D721Med (cell line): ENCODE measurements at regions not wholly inside any gene's neighbourhood (a gene's known extent, or its start where the extent isn't known, plus 50 kb on each side); places are given as distances from the start of the nearest gene placed in this dataset.

Experiments
- DNase-seq: peaks from one replicate; pipeline ENCODE4 v3.0.0; 2011; ENCODE audit warnings: low spot score; ENCODE audit not compliant: insufficient read length
- FAIRE-seq: peaks from 2 replicates; lab custom pipeline; 2011; peaks lifted over from hg19 to GRCh38; lab: Jason Lieb, UNC
- TF ChIP-seq, protein P1 (sequence below): IDR thresholded peaks from 2 replicates; pipeline ENCODE4 v1.5.1; 2012; ENCODE audit warnings: mild to moderate bottlenecking, control low read depth; ENCODE audit not compliant: insufficient read depth; ENCODE audit errors: missing control alignments

DNA sequence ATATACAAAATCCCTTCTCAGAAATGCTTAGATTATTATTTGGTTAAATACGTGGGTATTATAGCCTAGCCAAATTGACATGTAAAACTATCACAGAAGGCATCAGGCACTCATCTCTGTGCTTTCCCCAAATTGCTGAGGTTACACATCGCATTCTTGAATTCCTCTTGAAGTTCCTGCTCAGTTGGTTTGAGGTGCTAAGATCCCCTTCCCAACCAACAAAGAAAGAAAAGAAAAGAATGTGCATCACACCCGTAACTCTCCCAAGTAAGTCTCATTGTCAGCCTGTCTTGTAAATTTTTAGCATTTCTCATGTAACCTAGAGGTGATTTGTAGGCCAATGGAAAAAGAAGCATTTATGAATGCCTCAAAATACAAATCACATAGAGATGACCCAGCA is 539.2 kb upstream of the PRMT6 start:
- FAIRE-seq (no peak), DNase-seq (no peak)
- TF ChIP-seq, protein P1, sequence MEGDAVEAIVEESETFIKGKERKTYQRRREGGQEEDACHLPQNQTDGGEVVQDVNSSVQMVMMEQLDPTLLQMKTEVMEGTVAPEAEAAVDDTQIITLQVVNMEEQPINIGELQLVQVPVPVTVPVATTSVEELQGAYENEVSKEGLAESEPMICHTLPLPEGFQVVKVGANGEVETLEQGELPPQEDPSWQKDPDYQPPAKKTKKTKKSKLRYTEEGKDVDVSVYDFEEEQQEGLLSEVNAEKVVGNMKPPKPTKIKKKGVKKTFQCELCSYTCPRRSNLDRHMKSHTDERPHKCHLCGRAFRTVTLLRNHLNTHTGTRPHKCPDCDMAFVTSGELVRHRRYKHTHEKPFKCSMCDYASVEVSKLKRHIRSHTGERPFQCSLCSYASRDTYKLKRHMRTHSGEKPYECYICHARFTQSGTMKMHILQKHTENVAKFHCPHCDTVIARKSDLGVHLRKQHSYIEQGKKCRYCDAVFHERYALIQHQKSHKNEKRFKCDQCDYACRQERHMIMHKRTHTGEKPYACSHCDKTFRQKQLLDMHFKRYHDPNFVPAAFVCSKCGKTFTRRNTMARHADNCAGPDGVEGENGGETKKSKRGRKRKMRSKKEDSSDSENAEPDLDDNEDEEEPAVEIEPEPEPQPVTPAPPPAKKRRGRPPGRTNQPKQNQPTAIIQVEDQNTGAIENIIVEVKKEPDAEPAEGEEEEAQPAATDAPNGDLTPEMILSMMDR: no peak

DNA sequence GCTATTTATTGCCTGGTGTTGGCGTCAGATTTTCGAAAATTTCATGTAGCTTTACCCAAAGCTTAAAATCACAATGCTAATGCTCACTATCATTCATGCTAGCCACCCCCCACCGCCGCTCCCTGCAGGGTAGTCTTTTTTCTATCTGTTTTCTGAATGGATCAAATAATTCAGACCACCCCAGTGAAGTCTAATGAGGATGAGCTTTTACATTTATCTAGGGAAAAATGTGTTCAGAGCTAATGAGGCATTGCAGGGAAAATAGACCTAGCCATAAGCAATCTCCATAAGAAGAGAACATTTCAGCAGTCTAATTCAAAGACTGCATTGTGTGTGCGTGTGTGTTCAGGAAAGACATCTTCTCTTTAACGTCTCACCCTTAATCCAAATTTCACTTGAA is 533.0 kb upstream of the PRMT6 start:
- TF ChIP-seq, protein P1: no peak
- no peak for FAIRE-seq
- DNase-seq: no peak

DNA sequence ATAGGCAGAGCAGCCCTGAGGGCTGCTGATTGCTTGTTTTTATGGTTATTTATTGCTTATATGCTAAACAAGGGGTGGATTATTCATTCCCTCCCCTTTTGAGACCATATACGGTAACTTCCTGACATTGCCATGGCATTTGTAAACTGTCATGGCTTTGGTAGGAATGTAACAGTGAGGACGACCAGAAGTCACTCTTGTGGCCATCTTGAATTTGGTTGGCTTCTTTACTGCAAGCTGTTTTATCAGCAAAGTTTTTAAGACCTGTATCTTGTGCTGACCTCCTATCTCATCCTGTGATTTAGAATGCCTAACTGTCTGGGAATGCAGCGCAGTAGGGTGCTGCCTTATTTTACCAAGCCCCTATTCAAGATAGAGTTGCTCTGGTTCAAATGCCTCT is 531.8 kb upstream of the PRMT6 start:
- FAIRE-seq: no peak
- TF ChIP-seq, protein P1: no peak
- no peak for DNase-seq

DNA sequence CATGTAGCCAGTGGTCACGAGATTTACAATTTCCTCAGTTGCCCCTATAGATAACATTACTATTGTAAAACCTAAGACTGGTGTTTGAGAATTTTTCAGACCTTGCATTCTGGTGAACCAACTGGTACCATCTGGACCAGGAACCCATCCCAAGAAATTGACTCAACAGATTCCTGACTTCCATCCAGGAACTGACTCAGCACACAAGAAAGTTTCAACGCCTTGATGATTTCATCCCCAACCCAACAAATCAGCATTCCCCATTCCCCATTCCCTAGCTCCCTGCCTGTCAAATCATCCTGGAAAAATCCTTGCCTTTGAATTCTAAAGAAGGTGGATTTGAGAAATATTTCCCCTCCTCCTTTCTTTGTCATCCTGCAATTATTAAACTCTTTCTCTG is 529.8 kb upstream of the PRMT6 start:
- no peak for FAIRE-seq
- TF ChIP-seq, protein P1: no peak
- DNase-seq: no peak

DNA sequence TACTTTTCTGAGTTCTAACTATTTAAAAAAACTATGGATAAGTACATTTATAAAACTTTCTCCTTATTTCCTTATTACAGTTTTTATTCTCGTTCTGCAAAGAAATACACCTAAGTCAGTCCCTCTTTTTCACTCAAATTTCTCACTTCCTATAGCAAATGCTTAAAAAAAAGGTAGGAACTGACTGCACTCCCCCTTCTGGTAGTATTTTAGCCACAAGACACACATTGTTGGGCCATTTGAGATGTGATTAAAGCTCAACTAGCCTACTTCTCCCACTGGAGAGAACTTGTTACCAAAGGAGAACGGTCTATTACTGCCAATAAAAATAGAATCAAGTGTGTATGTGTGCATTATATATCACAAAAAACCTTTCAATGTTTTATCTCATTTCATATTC is 521.9 kb upstream of the PRMT6 start:
- no peak for FAIRE-seq
- DNase-seq: no peak
- TF ChIP-seq, protein P1: no peak

DNA sequence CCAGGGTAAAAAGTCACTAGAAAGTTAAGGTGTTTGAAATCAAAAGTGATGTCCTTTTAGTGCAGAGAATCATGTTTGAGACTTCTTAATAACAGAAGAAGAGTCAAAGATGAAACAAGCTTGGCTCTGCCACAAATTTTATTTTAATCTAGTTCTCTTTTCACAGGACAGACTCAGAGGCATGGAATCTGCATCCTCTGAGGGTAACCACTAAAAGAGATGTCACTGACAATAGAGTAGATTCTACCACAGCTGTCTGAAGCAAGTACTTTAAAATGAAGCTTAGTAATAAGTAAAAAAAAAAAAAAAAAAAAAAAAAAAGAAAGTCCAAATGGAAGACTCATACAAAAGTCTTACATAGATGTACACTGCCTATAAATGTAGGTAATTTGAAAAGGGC is 519.7 kb upstream of the PRMT6 start:
- DNase-seq (no peak), FAIRE-seq (no peak)
- TF ChIP-seq, protein P1: no peak

GRCh38 chr1:106548726-106549125 is 507.7 kb upstream of the PRMT6 start:
- TF ChIP-seq, protein P1: no peak
- no peak for FAIRE-seq
- no peak for DNase-seq
